ENCODE measurements at regions not wholly inside any gene's neighbourhood (a gene's known extent, or its start where the extent isn't known, plus 50 kb on each side); places are given as distances from the start of the nearest gene placed in this dataset.

DNA sequence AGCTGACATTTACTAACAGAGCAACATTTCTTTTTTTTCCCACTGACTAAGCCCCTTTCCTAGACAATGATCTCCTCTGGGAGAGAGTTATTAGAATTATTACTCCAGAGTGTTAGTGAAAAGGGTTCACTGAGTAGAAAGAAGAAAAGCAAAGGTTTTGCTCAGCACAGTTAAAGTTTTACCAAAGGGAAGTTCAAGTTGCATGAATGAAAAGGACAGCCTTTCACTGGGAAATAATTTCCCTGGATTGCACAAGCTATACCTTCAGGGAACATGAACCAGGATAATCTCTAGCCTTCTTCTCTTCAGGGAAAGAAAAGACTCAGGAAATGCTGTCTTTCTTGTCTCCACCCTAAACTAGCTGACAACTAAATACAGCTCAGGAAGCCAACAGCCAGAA, 71.4 kb upstream of the ESRRG start:
- Histone ChIP-seq H3K79me2 (ENCODE audit: control insufficient read depth, insufficient read depth, low read length) (no peaks in the 10 kb centered on the region), H3K9ac (ENCODE audit: control insufficient read depth, insufficient read depth, low read length) (no peak overlapping the region), H3K9me3 (replicated peaks; ENCODE audit: control insufficient read depth, insufficient read depth, low read length) (no peaks in the 10 kb centered on the region), H3K27me3 (replicated peaks in 1 of 2; ENCODE audit: control insufficient read depth in 2 of 2, insufficient read depth in 2 of 2, low read length in 1 of 2) (no peaks in the 10 kb centered on the region), H3K36me3 (ENCODE audit: control insufficient read depth in 2 of 2, insufficient read depth in 2 of 2, low read length in 1 of 2) (no peaks in the 10 kb centered on the region), H3K27ac (ENCODE audit: control insufficient read depth, insufficient read depth) (no peak overlapping the region), H3K4me1 (ENCODE audit: control insufficient read depth, insufficient read depth, low read length) (no peaks in the 10 kb centered on the region), H3K4me3 (no peak overlapping the region), H2AFZ (ENCODE audit: control insufficient read depth, low read depth, low read length) (no peak overlapping the region), H4K20me1 (ENCODE audit: control insufficient read depth, insufficient read depth) (no peaks in the 10 kb centered on the region), H3K4me2 (ENCODE audit: control insufficient read depth, insufficient read depth) (no peak overlapping the region)
- SMC1A ChIA-PET (ENCODE audit: uncharacterized antibody, unreplicated experiment), result no interaction called here
- BruUV-seq (replicated peaks), result no TSS peak
- no peak for DNase-seq (ENCODE audit: low read depth, low spot score)
- no peak for ATAC-seq
- RAD21 ChIA-PET (ENCODE audit: unreplicated experiment), result no interaction called here
- POLR2A ChIA-PET, result no interaction called here
- in situ Hi-C loops (cut with MboI), result no loop called here
- FAIRE-seq, result no peak
- intact Hi-C loops (cut with micrococcal nuclease; ENCODE audit: unreplicated experiment), result no loop called here
- CTCF ChIA-PET, result no interaction called here
- TF ChIP-seq, protein P1, sequence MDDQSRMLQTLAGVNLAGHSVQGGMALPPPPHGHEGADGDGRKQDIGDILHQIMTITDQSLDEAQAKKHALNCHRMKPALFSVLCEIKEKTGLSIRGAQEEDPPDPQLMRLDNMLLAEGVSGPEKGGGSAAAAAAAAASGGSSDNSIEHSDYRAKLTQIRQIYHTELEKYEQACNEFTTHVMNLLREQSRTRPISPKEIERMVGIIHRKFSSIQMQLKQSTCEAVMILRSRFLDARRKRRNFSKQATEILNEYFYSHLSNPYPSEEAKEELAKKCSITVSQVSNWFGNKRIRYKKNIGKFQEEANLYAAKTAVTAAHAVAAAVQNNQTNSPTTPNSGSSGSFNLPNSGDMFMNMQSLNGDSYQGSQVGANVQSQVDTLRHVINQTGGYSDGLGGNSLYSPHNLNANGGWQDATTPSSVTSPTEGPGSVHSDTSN (IDR thresholded peaks at IDR 0.05; ENCODE audit: insufficient replicate concordance, low read depth, low read length), result no peak
- no peak for TF ChIP-seq ESRRA (IDR thresholded peaks at IDR 0.05; ENCODE audit: low read length)

DNA sequence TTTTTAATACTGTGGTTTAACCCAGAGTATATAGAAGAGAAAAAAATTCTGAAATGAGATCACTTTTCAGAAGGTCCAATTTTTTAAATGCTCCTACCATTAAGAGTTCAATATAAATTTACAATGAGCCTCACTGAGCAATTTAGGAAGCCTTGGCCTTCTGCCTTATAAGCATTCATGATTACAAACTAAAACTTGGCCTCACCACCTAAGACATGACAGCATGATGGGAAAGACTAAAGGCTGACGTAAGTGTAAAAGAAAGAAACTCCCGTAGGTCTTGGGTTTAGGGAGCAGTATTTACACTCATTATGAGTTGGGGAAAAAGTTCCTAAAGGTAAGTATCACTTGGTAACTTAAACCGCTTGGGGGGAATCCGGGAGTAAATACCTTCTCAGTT, 70.7 kb upstream of the ESRRG start:
- H3K79me2 ChIP-seq (ENCODE audit: control insufficient read depth, insufficient read depth, low read length), result no peaks in the 10 kb centered on the region
- no peaks in the 10 kb centered on the region for H3K4me1 ChIP-seq (ENCODE audit: control insufficient read depth, insufficient read depth, low read length)
- no peak for DNase-seq (ENCODE audit: low read depth, low spot score)
- ChIA-PET CTCF (no interaction called here), RAD21 (ENCODE audit: unreplicated experiment) (no interaction called here), POLR2A (no interaction called here), SMC1A (ENCODE audit: uncharacterized antibody, unreplicated experiment) (no interaction called here)
- H3K4me2 ChIP-seq (ENCODE audit: control insufficient read depth, insufficient read depth), result no peak overlapping the region
- H3K4me3 ChIP-seq, result no peak overlapping the region
- no peak overlapping the region for H2AFZ ChIP-seq (ENCODE audit: control insufficient read depth, low read depth, low read length)
- H3K27ac ChIP-seq (ENCODE audit: control insufficient read depth, insufficient read depth), result no peak overlapping the region
- 2% methylated on average over 4 of the region's 4 CpGs for WGBS (ENCODE audit: insufficient coverage, insufficient replicate concordance, low lambda C conversion rate, missing lambda C conversion rate)
- no peaks in the 10 kb centered on the region for H4K20me1 ChIP-seq (ENCODE audit: control insufficient read depth, insufficient read depth)
- ATAC-seq, result no peak
- no peak for FAIRE-seq
- no TSS peak for BruUV-seq (replicated peaks)
- intact Hi-C loops (cut with micrococcal nuclease; ENCODE audit: unreplicated experiment) (no loop called here), in situ Hi-C loops (cut with MboI) (no loop called here)
- H3K36me3 ChIP-seq (ENCODE audit: control insufficient read depth in 2 of 2, insufficient read depth in 2 of 2, low read length in 1 of 2), result no peaks in the 10 kb centered on the region
- H3K27me3 ChIP-seq (replicated peaks in 1 of 2; ENCODE audit: control insufficient read depth in 2 of 2, insufficient read depth in 2 of 2, low read length in 1 of 2), result no peaks in the 10 kb centered on the region
- H3K9me3 ChIP-seq (replicated peaks; ENCODE audit: control insufficient read depth, insufficient read depth, low read length), result no peaks in the 10 kb centered on the region
- no peak overlapping the region for H3K9ac ChIP-seq (ENCODE audit: control insufficient read depth, insufficient read depth, low read length)
- TF ChIP-seq IRF4 (IDR thresholded peaks at IDR 0.05; ENCODE audit: low read depth, low read length) (no peak), SRF (IDR thresholded peaks at IDR 0.05; ENCODE audit: low read depth in 2 of 2, low read length in 2 of 2) (no peak), RCOR1 (conservative IDR thresholded peaks at IDR 0.05; ENCODE audit: low read depth, low read length) (no peak), MEF2A (IDR thresholded peaks at IDR 0.05; ENCODE audit: insufficient read depth, low read depth, low read length) (no peak), YY1 (IDR thresholded peaks at IDR 0.05; ENCODE audit: low read depth, low read length) (no peak), BHLHE40 (IDR thresholded peaks at IDR 0.05; ENCODE audit: borderline replicate concordance in 1 of 2, low read depth in 2 of 2, low read length in 1 of 2) (no peak)
- TF ChIP-seq, protein P2, sequence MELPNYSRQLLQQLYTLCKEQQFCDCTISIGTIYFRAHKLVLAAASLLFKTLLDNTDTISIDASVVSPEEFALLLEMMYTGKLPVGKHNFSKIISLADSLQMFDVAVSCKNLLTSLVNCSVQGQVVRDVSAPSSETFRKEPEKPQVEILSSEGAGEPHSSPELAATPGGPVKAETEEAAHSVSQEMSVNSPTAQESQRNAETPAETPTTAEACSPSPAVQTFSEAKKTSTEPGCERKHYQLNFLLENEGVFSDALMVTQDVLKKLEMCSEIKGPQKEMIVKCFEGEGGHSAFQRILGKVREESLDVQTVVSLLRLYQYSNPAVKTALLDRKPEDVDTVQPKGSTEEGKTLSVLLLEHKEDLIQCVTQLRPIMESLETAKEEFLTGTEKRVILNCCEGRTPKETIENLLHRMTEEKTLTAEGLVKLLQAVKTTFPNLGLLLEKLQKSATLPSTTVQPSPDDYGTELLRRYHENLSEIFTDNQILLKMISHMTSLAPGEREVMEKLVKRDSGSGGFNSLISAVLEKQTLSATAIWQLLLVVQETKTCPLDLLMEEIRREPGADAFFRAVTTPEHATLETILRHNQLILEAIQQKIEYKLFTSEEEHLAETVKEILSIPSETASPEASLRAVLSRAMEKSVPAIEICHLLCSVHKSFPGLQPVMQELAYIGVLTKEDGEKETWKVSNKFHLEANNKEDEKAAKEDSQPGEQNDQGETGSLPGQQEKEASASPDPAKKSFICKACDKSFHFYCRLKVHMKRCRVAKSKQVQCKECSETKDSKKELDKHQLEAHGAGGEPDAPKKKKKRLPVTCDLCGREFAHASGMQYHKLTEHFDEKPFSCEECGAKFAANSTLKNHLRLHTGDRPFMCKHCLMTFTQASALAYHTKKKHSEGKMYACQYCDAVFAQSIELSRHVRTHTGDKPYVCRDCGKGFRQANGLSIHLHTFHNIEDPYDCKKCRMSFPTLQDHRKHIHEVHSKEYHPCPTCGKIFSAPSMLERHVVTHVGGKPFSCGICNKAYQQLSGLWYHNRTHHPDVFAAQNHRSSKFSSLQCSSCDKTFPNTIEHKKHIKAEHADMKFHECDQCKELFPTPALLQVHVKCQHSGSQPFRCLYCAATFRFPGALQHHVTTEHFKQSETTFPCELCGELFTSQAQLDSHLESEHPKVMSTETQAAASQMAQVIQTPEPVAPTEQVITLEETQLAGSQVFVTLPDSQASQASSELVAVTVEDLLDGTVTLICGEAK (IDR thresholded peaks at IDR 0.05; ENCODE audit: borderline replicate concordance), result no peak
- TF ChIP-seq, protein P3, sequence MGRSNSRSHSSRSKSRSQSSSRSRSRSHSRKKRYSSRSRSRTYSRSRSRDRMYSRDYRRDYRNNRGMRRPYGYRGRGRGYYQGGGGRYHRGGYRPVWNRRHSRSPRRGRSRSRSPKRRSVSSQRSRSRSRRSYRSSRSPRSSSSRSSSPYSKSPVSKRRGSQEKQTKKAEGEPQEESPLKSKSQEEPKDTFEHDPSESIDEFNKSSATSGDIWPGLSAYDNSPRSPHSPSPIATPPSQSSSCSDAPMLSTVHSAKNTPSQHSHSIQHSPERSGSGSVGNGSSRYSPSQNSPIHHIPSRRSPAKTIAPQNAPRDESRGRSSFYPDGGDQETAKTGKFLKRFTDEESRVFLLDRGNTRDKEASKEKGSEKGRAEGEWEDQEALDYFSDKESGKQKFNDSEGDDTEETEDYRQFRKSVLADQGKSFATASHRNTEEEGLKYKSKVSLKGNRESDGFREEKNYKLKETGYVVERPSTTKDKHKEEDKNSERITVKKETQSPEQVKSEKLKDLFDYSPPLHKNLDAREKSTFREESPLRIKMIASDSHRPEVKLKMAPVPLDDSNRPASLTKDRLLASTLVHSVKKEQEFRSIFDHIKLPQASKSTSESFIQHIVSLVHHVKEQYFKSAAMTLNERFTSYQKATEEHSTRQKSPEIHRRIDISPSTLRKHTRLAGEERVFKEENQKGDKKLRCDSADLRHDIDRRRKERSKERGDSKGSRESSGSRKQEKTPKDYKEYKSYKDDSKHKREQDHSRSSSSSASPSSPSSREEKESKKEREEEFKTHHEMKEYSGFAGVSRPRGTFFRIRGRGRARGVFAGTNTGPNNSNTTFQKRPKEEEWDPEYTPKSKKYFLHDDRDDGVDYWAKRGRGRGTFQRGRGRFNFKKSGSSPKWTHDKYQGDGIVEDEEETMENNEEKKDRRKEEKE (IDR thresholded peaks at IDR 0.05), result no peak

Data from GM12878 (cell line).